ENCODE measurements at regions not wholly inside any gene's neighbourhood (a gene's known extent, or its start where the extent isn't known, plus 50 kb on each side); places are given as distances from the start of the nearest gene placed in this dataset.

DNA sequence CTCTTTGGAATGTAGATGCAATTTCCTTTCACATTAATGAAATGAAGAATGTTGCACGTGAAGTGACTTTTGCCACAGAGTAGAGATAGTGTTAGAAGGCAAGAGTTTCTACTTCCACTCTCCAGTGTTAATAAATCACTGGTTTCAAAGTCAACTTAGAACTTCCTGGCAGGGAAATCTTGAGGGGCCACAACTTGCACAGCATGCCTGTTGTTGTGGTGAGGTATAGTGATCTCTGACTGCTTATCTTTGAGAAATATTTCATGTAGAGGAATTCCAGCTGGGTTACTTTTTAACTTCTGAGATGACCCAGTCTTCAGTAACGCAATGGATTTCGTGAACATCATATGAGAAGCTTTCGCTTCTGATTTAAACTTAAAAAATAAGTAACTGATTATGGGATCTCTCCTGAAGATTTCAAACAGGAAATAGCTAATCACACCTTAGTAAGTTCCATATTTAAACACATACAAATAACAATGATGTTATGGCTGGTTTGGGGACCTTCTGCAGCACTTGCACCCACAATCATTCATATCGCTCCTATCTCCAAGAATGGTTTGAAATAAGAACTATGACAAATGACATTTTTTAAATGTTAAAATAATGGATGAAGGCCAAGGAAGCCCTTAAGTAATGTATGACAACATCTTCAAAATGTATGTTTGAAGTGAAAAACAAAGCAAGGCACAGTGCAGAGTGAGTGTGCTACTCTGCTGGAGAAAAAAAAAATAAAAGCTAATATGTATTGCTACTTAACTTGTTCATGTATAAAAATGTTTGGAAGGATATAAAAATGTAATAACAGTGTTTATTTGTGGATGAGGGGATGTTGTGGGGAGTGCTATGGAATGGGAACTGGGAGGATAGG lies 726.5 kb upstream of the NECTIN3 start:
- Histone ChIP-seq H3K23ac (ENCODE audit: insufficient read length, low read depth, low read length) (no peak overlapping the region), H2AFZ (ENCODE audit: low read length) (no peak overlapping the region), H2BK5ac (ENCODE audit: insufficient read length, low read length) (no peak overlapping the region), H2AK5ac (ENCODE audit: insufficient read length, low read length) (no peak overlapping the region), H3K27me3 (ENCODE audit: insufficient read depth, low read length) (no peaks in the 10 kb centered on the region), H3K9me3 (ENCODE audit: control insufficient read depth, low read depth, low read length) (no peaks in the 10 kb centered on the region), H3K79me2 (ENCODE audit: insufficient read depth, low read length) (no peaks in the 10 kb centered on the region), H3K23me2 (ENCODE audit: insufficient read length, low read depth, low read length, poor library complexity, severe bottlenecking) (no peaks in the 10 kb centered on the region), H2BK120ac (ENCODE audit: low read depth, low read length, poor library complexity, severe bottlenecking) (no peak overlapping the region), H3K14ac (ENCODE audit: insufficient read depth, low read length) (no peak overlapping the region), H3K56ac (ENCODE audit: insufficient read length, low read depth, low read length) (no peak overlapping the region), H4K5ac (ENCODE audit: insufficient read length, low read depth, low read length) (no peak overlapping the region), H4K8ac (replicated peaks; ENCODE audit: insufficient read length, low read depth, low read length) (no peak overlapping the region), H2BK20ac (ENCODE audit: low read depth, low read length, poor library complexity, severe bottlenecking) (no peak overlapping the region), H3K9ac (ENCODE audit: extremely low read depth, insufficient read length, low read length) (no peak overlapping the region), H3T11ph (ENCODE audit: low read length) (no peak overlapping the region), H3K27ac (ENCODE audit: insufficient read length, low read depth, low read length) (no peak overlapping the region), H3K18ac (ENCODE audit: insufficient read length, low read depth, low read length) (no peak overlapping the region), H2BK15ac (ENCODE audit: low read depth, low read length) (no peak overlapping the region), H3K4me2 (ENCODE audit: insufficient read depth, insufficient read length, low read length) (no peak overlapping the region), H3K4ac (ENCODE audit: low read depth, low read length) (no peak overlapping the region), H3K79me1 (ENCODE audit: insufficient read depth, low read depth, low read length, poor library complexity, severe bottlenecking) (no peaks in the 10 kb centered on the region), H4K20me1 (ENCODE audit: control insufficient read depth, insufficient read depth, insufficient read length) (no peaks in the 10 kb centered on the region), H2BK12ac (ENCODE audit: insufficient read length, low read depth, low read length) (no peak overlapping the region), H4K91ac (ENCODE audit: insufficient read length, low read depth, low read length) (no peak overlapping the region), H3K4me1 (ENCODE audit: insufficient read depth, low read length) (no peaks in the 10 kb centered on the region; the same call in 1 of the 2 replicates)
- no peak for DNase-seq
- no peaks in the 10 kb centered on the region for H3K4me1 Mint-ChIP-seq
- TF ChIP-seq, protein P1, sequence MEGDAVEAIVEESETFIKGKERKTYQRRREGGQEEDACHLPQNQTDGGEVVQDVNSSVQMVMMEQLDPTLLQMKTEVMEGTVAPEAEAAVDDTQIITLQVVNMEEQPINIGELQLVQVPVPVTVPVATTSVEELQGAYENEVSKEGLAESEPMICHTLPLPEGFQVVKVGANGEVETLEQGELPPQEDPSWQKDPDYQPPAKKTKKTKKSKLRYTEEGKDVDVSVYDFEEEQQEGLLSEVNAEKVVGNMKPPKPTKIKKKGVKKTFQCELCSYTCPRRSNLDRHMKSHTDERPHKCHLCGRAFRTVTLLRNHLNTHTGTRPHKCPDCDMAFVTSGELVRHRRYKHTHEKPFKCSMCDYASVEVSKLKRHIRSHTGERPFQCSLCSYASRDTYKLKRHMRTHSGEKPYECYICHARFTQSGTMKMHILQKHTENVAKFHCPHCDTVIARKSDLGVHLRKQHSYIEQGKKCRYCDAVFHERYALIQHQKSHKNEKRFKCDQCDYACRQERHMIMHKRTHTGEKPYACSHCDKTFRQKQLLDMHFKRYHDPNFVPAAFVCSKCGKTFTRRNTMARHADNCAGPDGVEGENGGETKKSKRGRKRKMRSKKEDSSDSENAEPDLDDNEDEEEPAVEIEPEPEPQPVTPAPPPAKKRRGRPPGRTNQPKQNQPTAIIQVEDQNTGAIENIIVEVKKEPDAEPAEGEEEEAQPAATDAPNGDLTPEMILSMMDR (conservative IDR thresholded peaks at IDR 0.05) = no peak
- no peak overlapping the region for H3K4me3 Mint-ChIP-seq
- no peaks in the 10 kb centered on the region for H3K27me3 Mint-ChIP-seq (ENCODE audit: low read depth)
- no peak overlapping the region; a peak in 1 of 7 replicates for H3K27ac Mint-ChIP-seq
- WGBS (ENCODE audit: extremely low coverage, insufficient read length, low lambda C conversion rate) = no CpG with 5 or more reads among the region's 5 CpGs
- H3K9me3 Mint-ChIP-seq = no peaks in the 10 kb centered on the region; a peak in 1 of 5 replicates
- H3K36me3 Mint-ChIP-seq (ENCODE audit: insufficient read depth in 1 of 3, low read depth in 3 of 3) = no peaks in the 10 kb centered on the region

Data from H9 (cell line).